Prostate gland (tissue), 2 donors: ENCODE measurements at regions not wholly inside any gene's neighbourhood (a gene's known extent, or its start where the extent isn't known, plus 50 kb on each side); places are given as distances from the start of the nearest gene placed in this dataset.

ENCODE experiments used
- DNase-seq: peaks from one replicate; pipeline ENCODE4 v3.0.0-alpha.2; 2019; ENCODE audit warnings: low spot score
- H3K27ac ChIP-seq, 2 donors: fragments of 200-600 bp; sonication (generic); 2 replicates each; pipeline ENCODE4 v1.5.1; 2017 to 2019
- H3K27me3 ChIP-seq: fragments of 200-600 bp; sonication (generic); replicated peaks from 2 replicates; pipeline ENCODE4 v1.5.1; 2019; ENCODE audit not compliant: insufficient read depth
- H3K36me3 ChIP-seq, 2 donors: fragments of 200-600 bp; sonication (generic); 1 replicate in 1 of 2; 2 replicates in 1 of 2; pipeline versions ENCODE4 v1.5.1 to v1.8.1; 2017 to 2019
- H3K4me1 ChIP-seq: fragments of 200-600 bp; sonication (generic); replicated peaks from 2 replicates; pipeline ENCODE4 v1.5.1; 2019
- H3K4me3 ChIP-seq, 2 donors: fragments of 200-600 bp; sonication (generic); 2 replicates each; pipeline ENCODE4 v1.5.1; 2017 to 2019
- H3K9me3 ChIP-seq: fragments of 200-600 bp; sonication (generic); 2 replicates; pipeline ENCODE4 v1.5.1; 2017
- CTCF ChIP-seq, 4 experiments: fragments of 200-600 bp in 2 of 4; fragments of 450-650 bp in 2 of 4; sonication (generic) in 2 of 4; IDR thresholded peaks; 1 replicate in 3 of 4; 2 replicates in 1 of 4; pipeline ENCODE4 v1.5.1; 2016 to 2019; ENCODE audit warnings: antibody characterized with exemption in 4 of 4, mild to moderate bottlenecking in 2 of 4, moderate library complexity in 2 of 4
- POLR2A ChIP-seq: fragments of 450-650 bp; IDR thresholded peaks from one replicate; pipeline ENCODE4 v1.6.1; 2016; ENCODE audit warnings: antibody characterized with exemption, mild to moderate bottlenecking
- POLR2AphosphoS5 ChIP-seq: sonication (generic); formaldehyde crosslinking; IDR thresholded peaks from one replicate; pipeline ENCODE4 v1.6.1; 2017; ENCODE audit warnings: antibody characterized with exemption
- WGBS: methylation state at CpG from one replicate; pipeline ENCODE4 v1.1.5; 2018; 5-methylcytosine and 5-hydroxymethylcytosine counted together
- intact Hi-C: fragments of 100-400 bp; cut with DNase I; formaldehyde crosslinking; loops from one replicate; pipeline ENCODE4 v1.14.2; 2022

GRCh38 chr15:25608926-25609325 lies 170.1 kb upstream of the UBE3A start:
- WGBS, result 74% methylated on average over 5 of the region's 5 CpGs
- Histone ChIP-seq H3K4me1 (no peaks in the 10 kb centered on the region), H3K27ac (no peak overlapping the region), H3K4me3 (no peak overlapping the region), H3K9me3 (no peaks in the 10 kb centered on the region), H3K27me3 (no peaks in the 10 kb centered on the region), H3K36me3 (no peaks in the 10 kb centered on the region)
- intact Hi-C loops, result no loop called here
- TF ChIP-seq POLR2AphosphoS5 (no peak), POLR2A (no peak), CTCF (IDR thresholded peaks at IDR 0.05) (no peak)
- DNase-seq, result no peak

- intact Hi-C loops, result no loop called here
- no peak overlapping the region for H3K27ac ChIP-seq
- WGBS, result 67% methylated on average over 1 of the region's 1 CpG
- no peaks in the 10 kb centered on the region for H3K4me1 ChIP-seq
- no peaks in the 10 kb centered on the region for H3K36me3 ChIP-seq
- no peak for DNase-seq
- TF ChIP-seq POLR2A (no peak), POLR2AphosphoS5 (no peak), CTCF (IDR thresholded peaks at IDR 0.05) (no peak)
- H3K4me3 ChIP-seq, result no peak overlapping the region
- H3K9me3 ChIP-seq, result no peaks in the 10 kb centered on the region
- no peaks in the 10 kb centered on the region for H3K27me3 ChIP-seq
These were observed 166.3 kb upstream of the UBE3A start for GRCh38 chr15:25605151-25605550.

GRCh38 chr15:25600751-25601150 lies 161.9 kb upstream of the UBE3A start:
- Histone ChIP-seq H3K27ac (no peak overlapping the region), H3K4me1 (no peaks in the 10 kb centered on the region), H3K36me3 (no peaks in the 10 kb centered on the region), H3K27me3 (no peaks in the 10 kb centered on the region), H3K4me3 (no peak overlapping the region), H3K9me3 (no peaks in the 10 kb centered on the region)
- 85% methylated on average over 1 of the region's 1 CpG for WGBS
- intact Hi-C loops, result no loop called here
- no peak for DNase-seq
- TF ChIP-seq POLR2A (no peak), CTCF (IDR thresholded peaks at IDR 0.05) (no peak), POLR2AphosphoS5 (no peak)

GRCh38 chr15:25597571-25597970 lies 158.7 kb upstream of the UBE3A start:
- TF ChIP-seq CTCF (IDR thresholded peaks at IDR 0.05) (no peak), POLR2AphosphoS5 (no peak), POLR2A (no peak)
- Histone ChIP-seq H3K4me1 (no peaks in the 10 kb centered on the region), H3K9me3 (no peaks in the 10 kb centered on the region), H3K36me3 (no peaks in the 10 kb centered on the region), H3K4me3 (no peak overlapping the region), H3K27me3 (no peaks in the 10 kb centered on the region), H3K27ac (no peak overlapping the region)
- intact Hi-C loops, result no loop called here
- DNase-seq, result no peak
- WGBS, result 20% methylated on average over 5 of the region's 5 CpGs

- Histone ChIP-seq H3K27ac (no peak overlapping the region), H3K4me3 (no peak overlapping the region), H3K27me3 (no peaks in the 10 kb centered on the region), H3K4me1 (no peaks in the 10 kb centered on the region), H3K36me3 (no peaks in the 10 kb centered on the region), H3K9me3 (no peaks in the 10 kb centered on the region)
- TF ChIP-seq CTCF (IDR thresholded peaks at IDR 0.05) (no peak), POLR2AphosphoS5 (no peak), POLR2A (no peak)
- 77% methylated on average over 44 of the region's 44 CpGs for WGBS
- no peak for DNase-seq
- intact Hi-C loops, result no loop called here
These were observed 158.1 kb upstream of the UBE3A start for GRCh38 chr15:25596644-25597562.
